ENCODE measurements at regions not wholly inside any gene's neighbourhood (a gene's known extent, or its start where the extent isn't known, plus 50 kb on each side); places are given as distances from the start of the nearest gene placed in this dataset.
A peak's percentile ranks its signal among the peaks of the same experiment; 100 is the strongest.

GRCh38 chr6:3981917-3982316 is 97.0 kb downstream of the FAM217A start:
- DNase-seq (no peak), ATAC-seq (no peak)
- intact Hi-C loops (cut with DNase I) = loop anchor here (10.0 kb wide), 3 partner anchors 57 to 247 kb away; no protein-coding TSS in a partner anchor
- Histone ChIP-seq H3K4me3 (no peak overlapping the region), H3K27ac (no peak overlapping the region), H3K36me3 (no peaks in the 10 kb centered on the region), H3K9me3 (no peaks in the 10 kb centered on the region), H3K4me1 (peaks cover 0 to 1% (median 0%) of the 10 kb centered on the region in 4 donors), H3K27me3 (no peaks in the 10 kb centered on the region)
- TF ChIP-seq POLR2A (IDR thresholded peaks at IDR 0.05) = no peak
- no peak for TF ChIP-seq CTCF (IDR thresholded peaks at IDR 0.05)

GRCh38 chr6:3983778-3984177 is 95.2 kb downstream of the FAM217A start:
- Histone ChIP-seq H3K4me1 (peaks cover 0 to 4% (median 0%) of the 10 kb centered on the region in 4 donors), H3K9me3 (no peaks in the 10 kb centered on the region), H3K27me3 (no peaks in the 10 kb centered on the region), H3K27ac (no peak overlapping the region), H3K36me3 (no peaks in the 10 kb centered on the region), H3K4me3 (no peak overlapping the region)
- TF ChIP-seq POLR2A (IDR thresholded peaks at IDR 0.05) (no peak), CTCF (IDR thresholded peaks at IDR 0.05) (no peak)
- intact Hi-C loops (cut with DNase I) = loop anchor here (10.0 kb wide), 3 partner anchors 59 to 249 kb away; no protein-coding TSS in a partner anchor
- DNase-seq (no peak), ATAC-seq (no peak)
- WGBS (ENCODE audit: insufficient coverage, low coverage, low lambda C conversion rate, missing lambda C conversion rate) = 91% methylated on average over 2 of the region's 2 CpGs

DNA sequence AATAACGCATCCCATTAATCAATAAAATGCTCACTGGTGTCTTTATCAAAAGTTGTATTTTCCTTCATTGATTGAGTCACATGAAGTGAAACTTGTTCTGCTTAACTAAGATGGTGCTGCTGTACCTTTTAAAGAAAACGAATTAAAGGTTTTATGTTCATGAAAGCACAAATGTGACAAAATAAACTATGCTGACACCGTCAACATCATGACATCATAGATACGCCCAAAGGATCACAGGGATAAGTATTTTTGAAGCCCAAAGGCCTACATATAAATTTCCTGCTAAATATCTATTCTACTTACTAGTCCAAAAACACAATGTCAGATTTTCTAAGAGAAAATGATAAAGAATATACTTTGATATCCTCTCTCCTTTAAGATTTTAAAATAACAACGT is 94.4 kb downstream of the FAM217A start:
- Histone ChIP-seq H3K27ac (no peak overlapping the region), H3K4me3 (no peak overlapping the region), H3K9me3 (no peaks in the 10 kb centered on the region), H3K36me3 (no peaks in the 10 kb centered on the region), H3K27me3 (no peaks in the 10 kb centered on the region), H3K4me1 (peaks cover 0 to 4% (median 0%) of the 10 kb centered on the region in 4 donors)
- ATAC-seq = no peak
- intact Hi-C loops (cut with DNase I) = loop anchor here (10.0 kb wide), 3 partner anchors 60 to 250 kb away; no protein-coding TSS in a partner anchor
- WGBS (ENCODE audit: insufficient coverage, low coverage, low lambda C conversion rate, missing lambda C conversion rate) = 91% methylated on average over 5 of the region's 5 CpGs
- DNase-seq = no peak
- TF ChIP-seq POLR2A (IDR thresholded peaks at IDR 0.05) (no peak), CTCF (IDR thresholded peaks at IDR 0.05) (no peak)

- Histone ChIP-seq H3K4me3 (no peak overlapping the region), H3K36me3 (no peaks in the 10 kb centered on the region), H3K27me3 (no peaks in the 10 kb centered on the region), H3K27ac (no peak overlapping the region), H3K9me3 (no peaks in the 10 kb centered on the region), H3K4me1 (peaks cover 0 to 9% (median 0%) of the 10 kb centered on the region in 4 donors)
- ATAC-seq (no peak), DNase-seq (no peak)
- WGBS (ENCODE audit: insufficient coverage, low coverage, low lambda C conversion rate, missing lambda C conversion rate) = 77% methylated on average over 3 of the region's 3 CpGs
- intact Hi-C loops (cut with DNase I) = loop anchor here (10.0 kb wide), 3 partner anchors 61 to 251 kb away; no protein-coding TSS in a partner anchor
- TF ChIP-seq CTCF (IDR thresholded peaks at IDR 0.05) = no peak
- no peak for TF ChIP-seq POLR2A (IDR thresholded peaks at IDR 0.05)
Observed at GRCh38 chr6:3986241-3986640, 92.7 kb downstream of the FAM217A start.

- Histone ChIP-seq H3K4me3 (no peak overlapping the region), H3K9me3 (no peaks in the 10 kb centered on the region), H3K36me3 (no peaks in the 10 kb centered on the region), H3K4me1 (peaks cover 0 to 10% (median 0%) of the 10 kb centered on the region in 4 donors), H3K27ac (no peak overlapping the region), H3K27me3 (no peaks in the 10 kb centered on the region)
- ATAC-seq (peak in 3 of 4 donors; percentile 23 to 39 (median 31)), DNase-seq (no peak)
- WGBS (ENCODE audit: insufficient coverage, low coverage, low lambda C conversion rate, missing lambda C conversion rate) = 19% methylated on average over 3 of the region's 3 CpGs
- no peak for TF ChIP-seq CTCF (IDR thresholded peaks at IDR 0.05)
- intact Hi-C loops (cut with DNase I) = loop anchor here (10.0 kb wide), 3 partner anchors 62 to 252 kb away; no protein-coding TSS in a partner anchor
Observed at GRCh38 chr6:3987053-3987452, 91.9 kb downstream of the FAM217A start.

Measured in right lobe of liver (tissue), 6 donors.